ENCODE measurements at regions not wholly inside any gene's neighbourhood (a gene's known extent, or its start where the extent isn't known, plus 50 kb on each side); places are given as distances from the start of the nearest gene placed in this dataset.
"Not testable (repeated sequence)": the region's sequence is repeated elsewhere in the genome, so short reads cannot be mapped to it uniquely, and the experiment has no call there.

- Histone ChIP-seq H3K4me3 (replicated peaks in 1 of 2; ENCODE audit: low read depth in 1 of 2, low read length in 2 of 2) (no peak overlapping the region), H3K9ac (ENCODE audit: low read length) (no peak overlapping the region), H3K9me3 (ENCODE audit: control insufficient read depth in 1 of 2, insufficient read depth in 1 of 2, low read depth in 1 of 2, low read length in 2 of 2) (no peaks in the 10 kb centered on the region), H3K4me2 (ENCODE audit: low read length) (no peak overlapping the region), H3K4me1 (ENCODE audit: control insufficient read depth in 1 of 2, insufficient read depth in 2 of 2, low read length in 2 of 2) (peaks cover 0 to 3% of the 10 kb centered on the region in 2 experiments; a peak in 1 of 4 replicates), H3K36me3 (ENCODE audit: control insufficient read depth in 1 of 2, insufficient read depth in 2 of 2, low read length in 2 of 2) (no peaks in the 10 kb centered on the region), H3K27ac (ENCODE audit: low read depth, low read length) (no peak overlapping the region), H3K79me2 (ENCODE audit: insufficient read depth, low read length) (no peaks in the 10 kb centered on the region), H2AFZ (ENCODE audit: low read depth, low read length, poor library complexity, severe bottlenecking) (no peak overlapping the region), H3K9me2 (ENCODE audit: insufficient read depth) (no peaks in the 10 kb centered on the region), H4K20me1 (ENCODE audit: insufficient read depth) (no peaks in the 10 kb centered on the region), H3K27me3 (ENCODE audit: insufficient read depth, low read length) (peaks cover 15% of the 10 kb centered on the region)
- ChIA-PET POLR2A (no interaction called here), RAD21 (ENCODE audit: low non-redundant PET in 1 of 2, low total read pairs in 2 of 2, uncharacterized antibody in 2 of 2, unreplicated experiment in 2 of 2) (no interaction called here), CTCF (no interaction called here)
- BruUV-seq (replicated peaks): no TSS peak
- DNase-seq (ENCODE audit: low read depth, low spot score) (no peak), ATAC-seq (no peak)
- no peak for TF ChIP-seq CEBPB (IDR thresholded peaks at IDR 0.05; ENCODE audit: low read depth)
- no peak for TF ChIP-seq ZFX (IDR thresholded peaks at IDR 0.05)
- no peak for TF ChIP-seq CTCF (IDR thresholded peaks at IDR 0.05 in 2 of 3, conservative IDR thresholded peaks at IDR 0.05 in 1 of 3; ENCODE audit: borderline replicate concordance in 1 of 3, insufficient read depth in 1 of 3, low read depth in 2 of 3, low read length in 2 of 3)
- no peak for TF ChIP-seq JUND (IDR thresholded peaks at IDR 0.05)
- no peak for TF ChIP-seq ZBTB33 (IDR thresholded peaks at IDR 0.05; ENCODE audit: extremely low read depth, insufficient replicate concordance, low read length)
- no peak for TF ChIP-seq CBX3 (IDR thresholded peaks at IDR 0.05; ENCODE audit: low read depth)
- no peak for TF ChIP-seq SP1 (IDR thresholded peaks at IDR 0.05; ENCODE audit: low read depth)
- no peak for TF ChIP-seq SIN3A (IDR thresholded peaks at IDR 0.05; ENCODE audit: low read depth)
- no peak for TF ChIP-seq ATF3 (IDR thresholded peaks at IDR 0.05)
- no peak for TF ChIP-seq EZH2 (IDR thresholded peaks at IDR 0.05)
- no peak for TF ChIP-seq POLR2AphosphoS5 (IDR thresholded peaks at IDR 0.05; ENCODE audit: low read depth, low read length)
- no peak for TF ChIP-seq RAD21 (IDR thresholded peaks at IDR 0.05; ENCODE audit: low read depth)
- TF ChIP-seq SRF (IDR thresholded peaks at IDR 0.05; ENCODE audit: low read depth): no peak
- TF ChIP-seq EGR1 (IDR thresholded peaks at IDR 0.05; ENCODE audit: low read depth): no peak
- TF ChIP-seq YY1 (IDR thresholded peaks at IDR 0.05; ENCODE audit: extremely low read depth, insufficient replicate concordance, low read depth, low read length): no peak
- no peak for TF ChIP-seq ZNF274 (IDR thresholded peaks at IDR 0.05; ENCODE audit: low read depth, low read length)
- intact Hi-C loops (cut with micrococcal nuclease): no loop called here
These were observed 215.5 kb upstream of the PRKCQ start for GRCh38 chr10:6795541-6795940.

GRCh38 chr10:6794841-6795240 is 214.8 kb upstream of the PRKCQ start:
- Histone ChIP-seq H3K27me3 (ENCODE audit: insufficient read depth, low read length) (peaks cover 20% of the 10 kb centered on the region), H2AFZ (ENCODE audit: low read depth, low read length, poor library complexity, severe bottlenecking) (peak overlapping the region; percentile 9)
- H3K4me3 ChIP-seq (replicated peaks in 1 of 2; ENCODE audit: low read depth in 1 of 2, low read length in 2 of 2); POLR2A ChIA-PET; H3K36me3 ChIP-seq (ENCODE audit: control insufficient read depth in 1 of 2, insufficient read depth in 2 of 2, low read length in 2 of 2); H3K9me3 ChIP-seq (ENCODE audit: control insufficient read depth in 1 of 2, insufficient read depth in 1 of 2, low read depth in 1 of 2, low read length in 2 of 2); CTCF ChIA-PET; H3K79me2 ChIP-seq (ENCODE audit: insufficient read depth, low read length); BruUV-seq (replicated peaks); H3K4me1 ChIP-seq (ENCODE audit: control insufficient read depth in 1 of 2, insufficient read depth in 2 of 2, low read length in 2 of 2); H3K9me2 ChIP-seq (ENCODE audit: insufficient read depth); H4K20me1 ChIP-seq (ENCODE audit: insufficient read depth); intact Hi-C loops (cut with micrococcal nuclease); DNase-seq (ENCODE audit: low read depth, low spot score); ATAC-seq; H3K4me2 ChIP-seq (ENCODE audit: low read length); H3K9ac ChIP-seq (ENCODE audit: low read length); RAD21 ChIA-PET (ENCODE audit: low non-redundant PET in 1 of 2, low total read pairs in 2 of 2, uncharacterized antibody in 2 of 2, unreplicated experiment in 2 of 2); H3K27ac ChIP-seq (ENCODE audit: low read depth, low read length): not testable (repeated sequence)

Measured in HCT116 (cell line).